DMS 273 (cell line): ENCODE measurements at regions not wholly inside any gene's neighbourhood (a gene's known extent, or its start where the extent isn't known, plus 50 kb on each side); places are given as distances from the start of the nearest gene placed in this dataset.
A peak's percentile ranks its signal among the peaks of the same experiment; 100 is the strongest.

Source experiments
- DNase-seq: peaks from one replicate; lab custom pipeline; 2025; ENCODE audit not compliant: unreplicated experiment; lab: John Stamatoyannopoulos, UW

DNA sequence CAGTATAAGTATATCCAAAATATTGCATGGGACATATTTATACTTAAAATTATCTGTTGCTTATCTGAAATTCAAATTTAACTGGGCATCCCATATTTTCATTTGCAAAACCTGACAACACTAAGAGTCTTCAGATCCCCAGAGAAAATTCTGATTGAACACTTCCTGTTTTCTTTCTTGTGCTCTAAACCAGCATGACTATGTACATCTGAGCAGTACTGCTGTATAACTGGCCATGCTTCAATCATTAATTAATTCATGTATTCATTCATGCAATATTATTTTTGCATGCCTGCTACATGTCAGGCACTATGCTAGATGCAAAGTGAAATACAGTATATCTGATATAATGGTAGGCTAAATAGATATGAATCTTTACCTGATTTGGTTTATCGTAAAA, 461.2 kb downstream of the TLR4 start:
- DNase-seq, result no peak

DNA sequence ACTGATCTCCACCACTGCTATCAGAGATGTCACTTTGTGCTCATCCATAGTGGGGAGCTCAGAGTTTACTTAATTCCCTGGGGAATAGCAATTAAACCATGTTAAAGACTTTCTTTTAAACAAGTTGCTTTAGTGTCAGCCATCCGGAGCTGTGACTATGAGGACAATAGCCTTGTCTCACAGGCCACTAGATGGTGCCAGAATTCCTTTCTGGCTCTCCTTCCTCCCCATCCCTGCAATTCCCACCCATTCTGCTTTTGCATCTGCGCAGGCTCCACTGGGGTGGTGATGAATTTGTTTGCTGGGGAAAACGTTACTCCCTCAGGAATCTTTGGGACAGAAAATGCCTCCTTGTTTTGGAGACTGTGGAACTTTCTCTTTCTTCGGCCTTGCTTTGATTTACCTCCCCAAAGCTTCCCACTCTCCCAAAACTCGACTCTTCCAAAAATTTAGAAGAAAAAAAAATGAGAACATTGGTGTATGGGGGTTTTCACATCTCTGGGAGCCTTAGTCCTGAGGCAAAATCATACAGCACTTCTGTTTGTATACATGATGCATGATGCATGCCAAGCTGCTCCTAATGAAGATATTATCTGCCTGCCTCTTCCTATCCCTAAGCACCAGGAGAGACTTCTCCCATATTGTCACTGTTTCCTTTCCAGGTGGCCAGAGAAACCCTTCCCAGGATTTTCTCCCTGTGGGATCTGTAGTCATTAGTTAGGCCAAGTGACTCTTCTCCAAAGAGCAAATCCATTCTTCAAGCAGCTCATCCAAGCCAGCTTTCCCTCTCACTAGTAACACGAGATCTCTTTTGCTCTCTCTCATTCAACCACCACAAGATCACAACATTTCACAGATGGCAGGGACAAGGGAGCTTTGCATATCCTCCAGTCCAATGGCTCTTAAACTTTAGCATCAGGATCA, 466.1 kb downstream of the TLR4 start:
- DNase-seq, result peak; percentile 83

DNA sequence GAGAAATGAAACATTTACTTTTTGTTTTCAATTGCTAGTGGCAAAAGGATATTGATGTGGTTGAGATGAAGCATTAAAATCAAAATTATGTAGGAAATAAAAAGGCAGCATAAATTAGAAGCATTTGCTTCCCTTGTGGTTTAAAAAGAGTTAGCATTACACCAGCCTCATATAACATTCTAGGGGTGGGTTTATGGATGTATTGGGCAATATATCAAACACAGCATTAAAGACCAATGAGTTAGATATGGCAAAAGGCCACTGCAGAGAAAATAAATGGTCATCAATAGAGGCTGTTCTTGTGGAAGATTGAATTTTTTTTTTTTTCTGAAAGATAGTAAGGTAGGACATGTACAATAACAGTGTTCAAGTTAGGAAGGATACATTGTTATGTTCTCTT, 473.0 kb downstream of the TLR4 start:
- DNase-seq, result no peak

DNA sequence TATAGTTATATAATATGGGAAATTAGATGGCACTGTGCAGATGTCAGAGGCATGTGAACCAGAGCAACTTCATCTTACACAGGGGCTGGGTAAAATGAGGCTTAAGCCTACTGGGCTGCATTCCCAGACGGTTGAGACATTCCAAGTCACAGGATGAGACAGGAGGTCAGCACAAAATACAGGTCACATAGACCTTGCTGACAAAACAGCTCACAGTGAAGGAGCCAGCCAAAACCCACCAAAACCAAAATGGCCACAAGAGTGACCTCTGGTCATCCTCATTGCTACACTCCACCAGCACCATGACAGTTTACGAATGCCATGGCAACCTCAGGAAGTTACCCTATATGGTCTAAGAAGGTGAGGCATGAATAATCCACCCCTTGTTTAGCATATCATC, 479.4 kb downstream of the TLR4 start:
- DNase-seq, result no peak

DNA sequence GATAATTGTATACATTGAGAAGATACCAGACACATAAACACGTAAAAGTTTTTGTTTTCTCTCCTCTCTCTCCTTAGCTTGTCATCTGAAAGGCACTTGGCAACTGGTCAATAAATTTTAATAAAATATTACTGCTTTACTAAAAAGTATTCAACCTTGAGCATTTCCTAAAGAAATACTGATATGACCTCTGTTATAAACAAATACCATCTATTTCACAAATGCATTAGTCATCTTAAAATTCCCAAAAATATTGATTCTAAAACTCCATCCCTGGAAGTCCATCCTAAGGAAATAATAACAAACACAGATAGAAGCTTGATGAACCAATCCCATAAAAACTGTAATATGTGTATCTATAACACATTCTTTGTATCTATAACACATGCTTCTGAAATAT, 483.2 kb downstream of the TLR4 start:
- DNase-seq, result no peak

DNA sequence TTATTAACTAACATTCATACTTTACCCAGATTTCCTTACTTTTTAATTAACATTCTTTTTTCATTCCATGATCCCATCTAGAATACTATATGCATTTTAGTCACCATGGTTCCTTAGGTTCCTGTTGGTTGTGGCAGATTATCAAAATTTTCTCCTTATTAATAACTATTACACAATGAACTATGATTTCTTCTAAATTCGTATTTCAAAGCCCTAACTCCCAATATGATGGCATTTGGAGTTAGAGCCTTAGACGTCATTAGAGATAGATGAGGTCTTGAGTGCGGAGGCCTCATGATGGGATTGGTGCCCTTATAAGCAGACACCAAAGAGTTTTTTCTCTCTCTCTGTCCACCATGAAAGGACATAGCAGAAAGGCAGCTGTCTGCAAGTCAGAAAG, 485.4 kb downstream of the TLR4 start:
- no peak for DNase-seq

DNA sequence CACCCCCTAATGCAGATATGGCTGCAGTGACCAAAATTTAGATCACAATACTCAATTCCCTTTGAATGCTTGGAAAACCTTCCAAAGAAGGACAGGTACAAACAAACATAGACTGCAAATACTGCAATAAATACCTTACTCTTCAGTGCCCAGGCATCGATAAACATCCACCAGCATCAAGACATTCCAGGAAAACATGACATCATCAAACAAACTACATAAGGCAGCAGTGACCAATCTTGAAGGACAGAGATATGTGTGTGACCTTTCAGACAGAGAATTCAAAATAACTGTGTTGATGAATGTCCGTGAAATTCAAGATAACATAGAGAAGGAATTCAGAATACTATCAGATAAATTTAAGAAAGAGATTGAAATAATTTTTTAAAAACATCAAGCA, 488.6 kb downstream of the TLR4 start:
- no peak for DNase-seq

DNA sequence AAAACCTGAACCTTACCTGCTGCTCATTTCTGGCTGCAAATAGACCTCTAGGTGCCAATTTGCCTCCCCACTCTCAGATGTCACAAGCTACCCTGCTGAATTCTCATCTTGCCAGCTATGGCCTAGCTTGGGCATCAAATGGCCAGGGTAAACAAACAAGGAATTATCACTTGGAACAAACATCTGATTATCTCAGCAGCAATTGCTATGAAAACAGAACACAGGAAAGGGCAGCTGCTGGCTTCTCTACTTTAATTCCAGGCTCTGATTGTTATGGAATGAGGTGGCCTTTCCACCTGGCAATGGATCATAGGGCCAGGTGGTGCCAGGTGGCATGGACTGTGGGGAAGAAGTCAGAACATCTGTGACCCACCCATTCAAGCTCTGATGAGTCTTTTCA, 505.1 kb downstream of the TLR4 start:
- peak; percentile 73 for DNase-seq

DNA sequence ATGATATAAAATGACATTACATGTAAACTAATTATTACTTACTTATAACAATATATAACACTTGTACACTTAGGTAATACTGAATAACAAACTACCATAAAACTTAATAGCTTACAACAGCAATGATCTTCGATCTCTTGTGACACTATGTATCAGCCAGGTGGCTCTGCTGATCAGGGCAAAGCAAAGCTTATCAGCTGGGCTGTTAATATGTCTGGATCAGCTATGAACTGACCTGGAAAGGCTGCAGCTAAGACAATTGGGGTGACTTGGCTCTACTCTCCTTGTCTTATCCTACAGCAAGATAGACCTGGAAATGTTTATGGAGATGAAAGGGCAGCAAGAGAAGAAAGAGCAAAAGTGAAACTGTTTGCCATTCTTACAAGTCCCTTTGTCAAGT, 511.3 kb downstream of the TLR4 start:
- DNase-seq, result no peak

DNA sequence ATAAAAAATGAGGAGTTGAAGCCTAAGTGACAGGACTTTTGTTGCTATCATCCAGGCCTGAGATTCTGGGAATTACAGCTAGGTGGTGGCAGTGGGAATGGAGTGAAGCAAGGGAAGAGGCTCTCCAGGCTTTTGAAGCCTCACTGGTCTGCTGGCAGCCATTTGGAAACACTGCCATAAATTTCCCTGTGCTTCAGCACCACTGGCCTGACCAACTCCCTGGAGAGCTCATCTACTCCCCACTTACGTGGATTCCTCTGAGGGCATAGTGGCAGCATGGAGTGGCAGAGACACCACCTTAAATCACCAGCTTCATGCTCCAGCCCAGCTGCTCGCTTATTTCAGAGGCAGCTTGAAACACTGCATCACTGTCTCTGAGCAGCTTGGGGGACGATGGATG, 518.2 kb downstream of the TLR4 start:
- DNase-seq, result peak; percentile 89

DNA sequence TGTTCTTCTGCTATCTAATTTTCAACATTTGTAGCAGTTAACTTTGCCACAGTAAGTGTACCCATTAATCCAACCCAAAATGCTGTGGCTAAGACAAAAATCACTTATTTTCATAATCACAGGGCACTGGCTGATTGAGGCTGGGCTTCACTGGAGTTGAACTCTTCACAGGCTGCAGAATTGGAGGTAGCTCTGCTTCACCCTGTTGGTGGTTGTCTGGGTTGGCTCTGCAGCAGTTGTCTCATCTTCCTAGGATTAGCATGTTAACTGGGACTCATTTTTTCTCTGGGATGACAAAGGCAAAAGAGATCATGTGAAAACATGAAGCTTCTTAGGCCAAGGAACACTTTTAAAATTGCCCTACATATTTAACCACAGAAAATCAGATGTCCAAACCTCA, 518.9 kb downstream of the TLR4 start:
- DNase-seq, result peak; percentile 5

DNA sequence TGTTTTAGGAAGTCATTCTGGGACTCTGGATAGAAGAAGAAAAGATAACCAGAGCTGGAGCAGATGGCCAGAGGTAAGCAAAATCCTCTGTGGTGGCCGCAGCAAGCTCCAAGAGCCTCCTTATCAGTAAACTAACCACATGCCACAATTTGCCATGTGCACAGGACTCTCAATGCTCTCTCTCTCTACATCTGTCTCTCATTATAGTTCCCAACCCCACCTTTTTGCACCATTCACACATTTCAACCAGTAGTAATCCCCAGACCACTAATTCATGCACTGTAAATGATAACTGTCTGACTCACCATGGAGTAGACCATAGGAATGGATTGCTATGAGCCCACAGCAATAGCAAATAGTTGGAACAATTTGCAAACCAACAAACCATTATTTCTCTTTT, 526.1 kb downstream of the TLR4 start:
- DNase-seq, result peak; percentile 86

DNA sequence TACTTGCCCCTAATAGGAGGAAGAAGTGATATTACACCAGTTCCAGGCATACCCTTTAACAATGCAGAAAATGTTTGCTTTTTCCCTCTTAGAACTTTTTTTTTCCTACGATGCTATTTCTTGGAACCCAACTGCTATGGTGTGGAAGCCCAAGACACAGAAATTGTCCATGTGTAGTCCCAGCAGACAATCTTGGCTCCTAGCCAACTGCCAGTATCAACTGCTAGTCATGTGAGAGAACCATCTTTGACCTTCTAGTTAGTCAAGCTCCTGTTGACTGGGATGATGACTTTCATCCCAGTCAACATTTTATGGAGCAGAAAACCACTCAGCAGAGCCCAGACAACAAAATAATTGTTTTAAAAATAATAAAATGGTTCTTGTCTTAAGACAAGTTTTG, 532.4 kb downstream of the TLR4 start:
- no peak for DNase-seq

DNA sequence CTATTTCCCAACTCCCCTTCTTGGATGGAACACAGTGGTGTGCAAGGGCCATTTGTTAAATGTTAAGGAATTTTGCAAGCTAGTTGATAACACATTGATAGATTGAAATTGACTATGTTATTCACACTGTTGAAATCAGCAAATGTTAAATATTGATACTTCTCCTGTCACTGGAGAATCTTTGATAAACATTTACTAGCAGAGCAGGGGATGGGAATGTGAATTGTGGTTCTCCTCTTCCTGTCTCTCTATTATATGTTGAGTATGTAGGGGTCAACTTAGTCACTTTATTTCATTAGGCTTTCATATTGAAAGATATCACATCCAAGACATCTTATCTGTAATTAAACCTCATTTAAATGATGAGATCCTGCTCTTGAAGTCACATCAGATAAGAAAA, 533.9 kb downstream of the TLR4 start:
- DNase-seq, result no peak

DNA sequence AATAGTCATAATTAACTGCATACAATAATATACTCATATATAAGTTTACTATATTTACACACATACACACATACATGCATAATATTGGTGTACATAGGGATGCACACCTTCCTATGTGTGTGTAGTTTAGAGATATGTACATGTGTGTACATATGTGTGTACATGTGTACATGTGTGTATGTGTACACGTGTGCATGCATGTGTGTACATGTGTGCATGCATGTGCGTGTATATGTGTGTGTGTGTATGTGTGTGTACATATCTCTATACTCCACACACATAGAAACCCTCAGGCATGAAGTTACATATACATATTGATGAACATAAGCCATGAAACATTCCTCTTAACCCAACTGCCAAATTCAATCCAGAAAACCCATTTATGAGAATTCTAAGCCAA, 547.8 kb downstream of the TLR4 start:
- no peak for DNase-seq

DNA sequence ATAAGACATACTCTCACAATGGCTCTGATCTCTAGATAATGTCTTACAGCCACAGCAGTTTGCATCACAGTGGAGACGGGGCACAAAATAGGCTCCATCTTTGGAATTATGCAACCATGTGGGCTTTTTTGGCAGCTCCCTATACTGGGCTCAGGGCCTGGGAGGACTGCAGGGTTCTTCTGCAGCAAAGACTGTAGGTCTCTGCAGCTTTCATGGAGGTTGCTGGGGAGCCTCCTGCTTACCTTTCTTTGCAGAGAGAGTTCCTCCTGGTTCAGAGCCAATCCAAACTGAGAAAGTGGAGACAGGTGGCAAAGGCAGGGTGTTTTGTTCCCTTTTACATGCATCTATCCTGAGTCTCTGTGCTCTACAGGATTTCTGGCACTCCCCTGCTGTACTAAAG, 558.0 kb downstream of the TLR4 start:
- DNase-seq, result no peak

DNA sequence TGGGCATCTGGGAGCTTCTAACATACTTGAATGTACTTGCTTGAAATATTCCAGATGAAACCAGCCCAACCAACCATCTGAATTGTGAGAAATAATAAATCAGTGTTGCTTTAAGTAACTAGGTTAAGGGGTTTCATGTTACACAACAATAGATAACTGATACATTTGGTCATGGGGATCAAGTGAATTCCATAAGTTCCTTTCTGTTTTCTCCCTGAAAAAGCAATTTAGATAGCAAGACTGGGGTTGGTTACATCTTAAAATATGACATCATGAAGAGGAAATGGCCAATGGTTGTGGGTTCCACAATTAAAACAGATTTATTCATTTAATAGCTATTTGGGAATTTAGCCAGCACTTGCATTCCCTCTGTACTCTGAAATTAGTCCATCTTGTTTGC, 559.7 kb downstream of the TLR4 start:
- no peak for DNase-seq

DNA sequence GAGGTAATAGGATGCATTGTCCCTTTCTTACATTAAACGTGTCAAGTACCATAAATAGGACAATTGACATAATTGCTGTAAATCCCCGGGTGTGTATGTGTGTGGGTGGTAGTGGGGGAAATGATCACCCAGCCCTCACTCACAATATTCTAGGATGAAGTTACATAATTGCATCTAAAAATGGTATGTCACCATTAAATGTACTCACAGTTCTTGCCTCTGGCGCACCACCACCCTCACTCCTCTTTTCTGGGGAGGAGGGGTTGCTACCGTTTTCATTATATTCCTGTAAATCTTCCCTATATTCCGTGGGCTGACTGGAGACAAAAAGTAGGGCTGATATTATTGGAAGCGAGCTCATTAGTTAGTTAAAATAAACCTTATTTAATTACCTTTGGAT, 563.8 kb downstream of the TLR4 start:
- no peak for DNase-seq

DNA sequence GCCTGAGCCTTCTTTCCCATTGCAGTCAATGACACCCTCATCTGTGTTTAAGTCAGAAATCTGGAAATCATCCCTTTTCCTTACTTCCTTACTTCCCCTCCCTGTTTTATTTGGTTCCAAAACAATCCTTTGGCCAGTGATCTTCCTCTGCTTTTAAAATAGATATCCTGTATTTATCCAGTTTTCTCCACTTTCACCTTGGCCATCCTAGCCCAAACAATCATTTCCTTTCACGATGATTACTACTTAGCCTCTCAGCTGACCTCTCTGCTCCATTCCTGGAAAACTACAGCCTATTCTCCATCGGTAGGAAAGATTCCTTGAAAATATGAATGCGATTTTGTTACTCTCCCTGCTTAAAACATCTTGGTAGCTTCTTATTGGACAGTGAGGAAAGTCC, 565.4 kb downstream of the TLR4 start:
- DNase-seq, result no peak

DNA sequence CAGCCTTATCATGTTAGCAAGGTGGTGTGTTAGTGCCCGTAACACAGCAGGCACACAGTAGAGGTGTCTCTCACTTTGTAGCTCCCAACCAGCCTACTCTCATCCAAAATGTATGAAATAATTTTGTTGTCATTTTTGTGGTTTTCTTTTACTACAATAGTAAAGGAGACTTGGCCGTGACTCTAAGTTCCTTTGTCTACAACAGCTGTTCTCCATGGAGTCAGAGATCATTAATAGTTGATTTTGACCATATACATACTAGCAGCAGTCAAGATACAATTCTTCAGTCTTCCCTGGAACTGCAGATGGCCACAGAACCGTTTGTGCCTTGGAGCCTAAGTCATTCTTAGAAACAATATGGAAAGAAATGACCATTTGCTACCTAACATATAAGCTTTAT, 567.1 kb downstream of the TLR4 start:
- DNase-seq, result no peak

DNA sequence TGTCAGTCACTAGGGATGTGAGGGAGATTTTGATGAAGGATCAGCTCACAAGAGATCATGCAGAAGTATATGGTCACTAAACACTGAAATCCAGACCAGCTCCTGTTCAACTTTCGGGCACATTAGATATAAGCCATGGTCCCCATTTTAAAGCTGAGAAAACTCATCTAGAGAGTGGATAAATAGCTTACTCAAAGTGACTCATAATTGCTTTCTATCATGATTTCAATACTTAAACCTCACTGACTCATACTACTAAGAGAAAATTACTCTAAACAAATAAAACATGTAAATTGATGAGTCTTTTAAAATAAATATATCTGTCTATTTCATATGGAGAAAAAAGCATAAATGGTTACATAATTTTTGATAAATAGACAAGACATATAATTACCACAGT, 567.7 kb downstream of the TLR4 start:
- DNase-seq, result no peak

DNA sequence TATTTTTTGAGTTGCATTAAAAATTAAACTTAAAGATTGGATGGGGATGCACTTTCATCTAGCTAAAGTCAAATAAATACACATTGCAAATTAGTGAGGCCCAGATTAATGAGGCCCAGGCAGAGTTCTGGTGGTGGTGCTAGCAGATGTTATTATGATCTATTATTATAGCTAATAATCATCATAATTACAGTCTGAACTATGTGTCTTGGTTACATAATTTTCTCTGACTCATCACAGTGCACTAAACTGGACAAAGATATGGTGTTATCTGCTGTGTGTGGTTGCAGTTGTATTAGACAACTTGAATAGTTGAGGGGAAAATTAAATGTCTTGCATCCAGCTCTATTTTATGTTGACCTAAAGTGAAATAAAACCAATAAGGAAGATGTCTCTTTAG, 568.8 kb downstream of the TLR4 start:
- no peak for DNase-seq

DNA sequence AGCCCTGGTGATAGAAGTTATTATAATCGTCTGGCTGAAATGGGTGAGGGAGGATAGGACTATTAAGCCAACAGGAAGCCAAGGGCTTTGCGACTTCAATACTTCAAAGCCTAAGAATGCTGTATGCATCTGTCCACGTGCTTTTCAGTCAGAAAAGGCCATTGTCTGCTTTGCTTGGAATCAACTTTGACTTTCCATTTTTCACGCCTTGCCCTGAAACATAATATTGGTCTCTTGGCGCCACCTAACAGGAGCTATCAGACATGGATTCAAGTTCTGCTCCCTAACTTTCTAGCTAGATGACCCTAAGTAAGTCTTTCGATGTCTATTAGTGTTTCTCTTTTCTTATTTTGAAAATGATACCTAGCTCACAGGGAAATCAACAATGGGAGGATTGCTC, 572.6 kb downstream of the TLR4 start:
- no peak for DNase-seq
